Left lung (tissue), 4 donors: ENCODE measurements at regions not wholly inside any gene's neighbourhood (a gene's known extent, or its start where the extent isn't known, plus 50 kb on each side); places are given as distances from the start of the nearest gene placed in this dataset.

Experiments
- ATAC-seq: fragments of 200-7000 bp; cut with Tn5 transposase; one replicate; pipeline ENCODE4 v1.9.1; 2020; ENCODE audit warnings: moderate library complexity
- DNase-seq, 4 donors: peaks; one replicate each; pipeline ENCODE4 v3.0.0-alpha.2; 2013 to 2020
- H3K27ac ChIP-seq, 2 donors: fragments of 200-600 bp; sonication (generic) in 1 of 2; one replicate each; pipeline versions ENCODE4 v1.5.0 to v1.8.0; 2020 to 2021
- H3K27me3 ChIP-seq, 2 donors: fragments of 200-600 bp; sonication (generic) in 1 of 2; one replicate each; pipeline versions ENCODE4 v1.5.0 to v1.8.0; 2020 to 2021
- H3K36me3 ChIP-seq, 2 donors: fragments of 200-600 bp; sonication (generic) in 1 of 2; one replicate each; pipeline versions ENCODE4 v1.5.0 to v1.8.0; 2020 to 2021
- H3K4me1 ChIP-seq, 2 donors: fragments of 200-600 bp; one replicate each; pipeline ENCODE4 v1.8.0; 2021
- H3K4me3 ChIP-seq, 2 donors: fragments of 200-600 bp; sonication (generic) in 1 of 2; one replicate each; pipeline versions ENCODE4 v1.5.0 to v1.8.0; 2020 to 2021; ENCODE audit warnings: mild to moderate bottlenecking in 1 of 2
- H3K9me3 ChIP-seq, 2 donors: fragments of 200-600 bp; sonication (generic) in 1 of 2; one replicate each; pipeline versions ENCODE4 v1.5.0 to v1.8.0; 2020 to 2021
- intact Hi-C, 2 donors: fragments of 100-400 bp; cut with DNase I; formaldehyde crosslinking; loops; one replicate each; pipeline versions ENCODE4 v1.11.2 to v1.14.2; 2022
- TF ChIP-seq, protein P1 (sequence below), 2 donors: fragments of 200-600 bp; sonication (generic) in 1 of 2; IDR thresholded peaks; one replicate each; pipeline versions ENCODE4 v1.5.0 to v1.8.0; 2021; ENCODE audit warnings: antibody characterized with exemption in 2 of 2
- donor health status: DM: no; HTN: yes; CAD: no.
- donor health status: DM: no; HTN: no; CAD: no.

DNA sequence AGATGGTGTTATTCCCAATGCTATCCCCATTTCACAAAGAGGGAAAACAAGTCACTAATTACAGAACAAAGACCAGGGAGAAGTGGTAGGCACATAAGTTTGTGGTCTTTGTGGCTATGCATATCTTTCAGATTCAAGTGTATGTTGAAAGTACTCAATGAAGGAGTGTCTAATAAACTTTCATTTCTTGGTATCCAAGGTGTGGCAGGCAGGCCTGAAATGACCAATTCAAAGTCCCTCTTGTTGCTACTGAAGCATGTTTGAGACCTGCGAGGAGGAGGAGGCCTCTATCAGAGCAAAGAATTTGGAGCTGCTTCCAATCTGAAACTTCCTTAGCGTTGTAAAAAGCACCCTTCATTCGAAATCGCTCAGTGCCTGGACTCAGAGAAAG, 60.9 kb upstream of the KLF7 start:
- TF ChIP-seq, protein P1, sequence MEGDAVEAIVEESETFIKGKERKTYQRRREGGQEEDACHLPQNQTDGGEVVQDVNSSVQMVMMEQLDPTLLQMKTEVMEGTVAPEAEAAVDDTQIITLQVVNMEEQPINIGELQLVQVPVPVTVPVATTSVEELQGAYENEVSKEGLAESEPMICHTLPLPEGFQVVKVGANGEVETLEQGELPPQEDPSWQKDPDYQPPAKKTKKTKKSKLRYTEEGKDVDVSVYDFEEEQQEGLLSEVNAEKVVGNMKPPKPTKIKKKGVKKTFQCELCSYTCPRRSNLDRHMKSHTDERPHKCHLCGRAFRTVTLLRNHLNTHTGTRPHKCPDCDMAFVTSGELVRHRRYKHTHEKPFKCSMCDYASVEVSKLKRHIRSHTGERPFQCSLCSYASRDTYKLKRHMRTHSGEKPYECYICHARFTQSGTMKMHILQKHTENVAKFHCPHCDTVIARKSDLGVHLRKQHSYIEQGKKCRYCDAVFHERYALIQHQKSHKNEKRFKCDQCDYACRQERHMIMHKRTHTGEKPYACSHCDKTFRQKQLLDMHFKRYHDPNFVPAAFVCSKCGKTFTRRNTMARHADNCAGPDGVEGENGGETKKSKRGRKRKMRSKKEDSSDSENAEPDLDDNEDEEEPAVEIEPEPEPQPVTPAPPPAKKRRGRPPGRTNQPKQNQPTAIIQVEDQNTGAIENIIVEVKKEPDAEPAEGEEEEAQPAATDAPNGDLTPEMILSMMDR (IDR thresholded peaks at IDR 0.05) = no peak
- no peaks in the 10 kb centered on the region for H3K9me3 ChIP-seq
- H3K27me3 ChIP-seq = no peaks in the 10 kb centered on the region
- intact Hi-C loops = no loop called here
- peaks cover 6 to 60% of the 10 kb centered on the region in 2 donors for H3K4me1 ChIP-seq
- no peaks in the 10 kb centered on the region for H3K36me3 ChIP-seq
- ATAC-seq = peak; percentile 90
- DNase-seq = no peak
- H3K4me3 ChIP-seq = no peak overlapping the region
- peak overlapping the region; percentile 35 to 69 for H3K27ac ChIP-seq

DNA sequence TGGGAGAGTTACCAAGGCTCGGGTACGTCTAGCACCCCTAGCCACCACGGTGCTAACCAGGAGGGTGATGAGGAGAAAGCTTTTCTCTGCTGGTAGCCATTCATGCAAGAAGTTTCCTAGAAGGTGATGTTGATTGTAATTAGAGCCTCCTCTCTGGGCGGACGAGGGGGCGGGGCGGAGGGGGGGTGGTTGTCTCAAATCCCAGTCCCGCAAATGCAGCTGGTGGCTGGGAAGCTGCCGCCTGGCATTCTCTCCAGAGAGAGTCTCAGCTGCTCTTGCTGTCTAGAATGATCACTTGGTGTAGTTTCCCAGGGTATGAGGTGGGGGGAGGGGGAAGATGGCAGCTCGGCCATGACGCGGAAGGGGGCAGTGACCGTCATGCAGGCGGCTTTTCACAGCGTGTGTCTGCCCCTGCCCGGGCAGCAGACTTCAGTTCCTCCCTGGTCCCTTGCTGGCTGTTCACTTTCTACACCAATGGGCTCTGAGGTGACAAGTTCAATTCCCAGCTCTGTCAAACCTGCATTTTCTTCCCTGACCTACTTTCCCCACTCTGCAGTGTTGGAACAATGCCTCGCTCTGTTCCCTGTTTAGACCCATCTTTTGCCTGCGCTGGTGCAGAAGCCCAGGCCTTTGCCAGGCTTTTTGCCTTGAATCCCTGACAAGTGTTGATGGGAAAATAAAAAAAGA, 61.5 kb upstream of the KLF7 start:
- H3K4me3 ChIP-seq = no peak overlapping the region
- ATAC-seq = peak; percentile 59

DNA sequence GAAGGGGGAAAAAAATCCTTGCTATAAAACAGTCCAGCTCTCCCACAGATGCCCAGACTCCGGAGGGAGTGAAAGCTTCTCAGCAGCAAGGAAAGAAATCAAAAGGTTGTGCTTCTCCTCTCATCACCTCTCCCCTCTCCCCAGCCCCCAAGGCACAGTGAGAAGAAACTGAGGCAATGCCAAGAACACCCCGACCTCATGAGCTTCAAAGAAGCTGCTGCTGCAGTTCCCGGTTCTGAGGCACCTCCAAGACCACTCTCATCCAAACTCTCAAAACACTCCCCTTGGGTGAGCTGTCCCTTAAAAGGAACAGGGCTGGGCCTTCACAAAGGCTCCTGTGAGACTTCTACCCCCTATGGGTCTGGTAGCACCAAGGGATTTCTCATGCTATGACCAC, 62.0 kb upstream of the KLF7 start:
- H3K4me1 ChIP-seq = peaks cover 6 to 62% of the 10 kb centered on the region in 2 donors
- H3K4me3 ChIP-seq = no peak overlapping the region
- no peaks in the 10 kb centered on the region for H3K27me3 ChIP-seq
- DNase-seq (no peak), ATAC-seq (no peak)
- TF ChIP-seq, protein P1 (IDR thresholded peaks at IDR 0.05) = no peak
- no peaks in the 10 kb centered on the region for H3K36me3 ChIP-seq
- no peaks in the 10 kb centered on the region for H3K9me3 ChIP-seq
- intact Hi-C loops = no loop called here
- peak overlapping the region; percentile 35 to 69 for H3K27ac ChIP-seq

More for the DNA sequence above, 61.5 kb upstream of the KLF7 start:
- Histone ChIP-seq H3K4me1 (peaks cover 6 to 62% of the 10 kb centered on the region in 2 donors), H3K9me3 (no peaks in the 10 kb centered on the region), H3K27ac (peak overlapping the region; percentile 35 to 69), H3K36me3 (no peaks in the 10 kb centered on the region), H3K27me3 (no peaks in the 10 kb centered on the region)
- TF ChIP-seq, protein P1 (IDR thresholded peaks at IDR 0.05) = no peak
- DNase-seq = peak in 1 of 4 donors; percentile 14
- intact Hi-C loops = no loop called here

DNA sequence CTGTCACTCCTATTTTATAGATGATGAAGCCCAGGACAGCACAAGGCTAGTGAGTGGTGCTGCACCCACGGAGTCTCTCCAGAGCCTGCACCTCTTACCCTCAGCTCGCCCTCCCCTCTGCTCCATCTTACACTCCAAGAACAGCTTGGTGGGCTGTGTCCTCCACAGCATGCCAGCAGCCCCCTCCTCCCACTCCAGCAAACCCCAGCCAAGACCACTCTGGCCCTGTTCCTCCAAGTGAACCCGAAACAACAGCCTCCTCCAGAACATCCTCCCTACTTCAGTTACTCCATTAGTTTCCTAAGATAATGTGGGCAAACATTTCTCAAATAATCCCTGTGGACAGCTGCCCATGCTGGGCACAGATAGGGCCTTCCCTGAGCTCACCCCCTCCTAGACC, 62.7 kb upstream of the KLF7 start:
- intact Hi-C loops = no loop called here
- ATAC-seq = no peak
- Histone ChIP-seq H3K27ac (peak overlapping the region in 1 of 2 donors; percentile 13), H3K9me3 (no peaks in the 10 kb centered on the region), H3K4me3 (no peak overlapping the region), H3K27me3 (no peaks in the 10 kb centered on the region), H3K4me1 (peaks cover 6 to 62% of the 10 kb centered on the region in 2 donors), H3K36me3 (no peaks in the 10 kb centered on the region)
- no peak for DNase-seq
- TF ChIP-seq, protein P1 (IDR thresholded peaks at IDR 0.05) = no peak

DNA sequence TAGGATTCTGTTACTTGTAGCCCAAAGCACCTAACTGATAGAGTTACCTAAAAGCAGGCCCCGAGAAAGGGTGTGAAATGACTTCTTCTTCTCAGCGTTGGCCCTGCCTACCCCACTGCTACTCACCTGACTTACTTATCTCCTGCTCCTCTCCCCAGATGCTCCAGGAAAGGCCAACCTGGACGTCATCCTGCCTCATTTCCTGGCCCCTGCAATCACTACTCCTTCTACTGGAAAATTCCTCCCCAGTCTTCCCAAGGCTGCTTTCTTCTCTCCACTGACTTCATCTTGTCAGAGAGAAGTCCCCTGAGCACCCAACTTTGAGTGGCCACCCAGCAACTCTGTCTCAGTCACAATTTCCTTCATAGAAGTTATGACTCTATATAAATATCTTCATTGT, 63.4 kb upstream of the KLF7 start:
- no peaks in the 10 kb centered on the region for H3K36me3 ChIP-seq
- DNase-seq (no peak), ATAC-seq (no peak)
- no peaks in the 10 kb centered on the region for H3K9me3 ChIP-seq
- peaks cover 6 to 62% of the 10 kb centered on the region in 2 donors for H3K4me1 ChIP-seq
- no peak overlapping the region for H3K4me3 ChIP-seq
- intact Hi-C loops = no loop called here
- peak overlapping the region in 1 of 2 donors; percentile 13 for H3K27ac ChIP-seq
- TF ChIP-seq, protein P1 (IDR thresholded peaks at IDR 0.05) = no peak
- H3K27me3 ChIP-seq = no peaks in the 10 kb centered on the region
